PC-9 (cell line): ENCODE measurements at regions not wholly inside any gene's neighbourhood (a gene's known extent, or its start where the extent isn't known, plus 50 kb on each side); places are given as distances from the start of the nearest gene placed in this dataset.

Source experiments
- CTCF ChIP-seq: fragments of 200-600 bp; sonication (generic); conservative IDR thresholded peaks from 2 replicates; pipeline ENCODE4 v1.6.1; 2017; ENCODE audit warnings: mixed run types, antibody characterized with exemption, mild to moderate bottlenecking, moderate library complexity
- EZH2 ChIP-seq: fragments of 200-600 bp; sonication (generic); IDR thresholded peaks from 2 replicates; pipeline ENCODE4 v1.8.0; 2017; ENCODE audit warnings: antibody characterized with exemption, low read depth

- TF ChIP-seq CTCF (no peak), EZH2 (no peak)
These were observed 514.6 kb upstream of the ADAMTS9 start for GRCh38 chr3:65202395-65202794.
